ENCODE measurements at regions not wholly inside any gene's neighbourhood (a gene's known extent, or its start where the extent isn't known, plus 50 kb on each side); places are given as distances from the start of the nearest gene placed in this dataset.
"Not testable (repeated sequence)": the region's sequence is repeated elsewhere in the genome, so short reads cannot be mapped to it uniquely, and the experiment has no call there.

- no peak for DNase-seq
- in situ Hi-C loops (cut with HindIII; ENCODE audit: low pct_ligation_motif_present, low pct_unique_long_range_greater_than_20kb, low sequenced_read_pairs): no loop called here
Measured at GRCh38 chr20:55173601-55174000, 698.2 kb downstream of the DOK5 start.

GRCh38 chr20:55172310-55173002 lies 697.1 kb downstream of the DOK5 start:
- in situ Hi-C loops (cut with HindIII; ENCODE audit: low pct_ligation_motif_present, low pct_unique_long_range_greater_than_20kb, low sequenced_read_pairs): no loop called here
- no peak for DNase-seq

DNA sequence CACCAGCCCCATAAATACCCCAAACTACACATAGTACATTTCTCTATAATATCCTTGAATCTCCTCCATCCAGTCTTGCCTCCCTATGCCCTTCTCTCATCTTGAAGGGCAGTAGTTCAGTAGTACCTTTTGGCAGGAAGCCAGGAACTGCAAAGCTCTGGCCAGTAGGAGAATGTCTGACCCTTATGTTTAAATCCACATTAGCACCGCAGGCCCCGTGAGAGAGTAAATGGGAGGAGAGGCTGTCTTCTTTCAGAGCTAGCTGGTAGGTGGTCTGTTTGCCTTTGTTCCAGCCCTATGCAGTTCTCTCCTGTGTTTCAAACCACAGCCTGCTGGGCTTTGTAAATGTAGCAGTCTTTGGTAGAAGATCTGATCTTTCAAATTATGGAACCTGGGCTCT lies 690.7 kb downstream of the DOK5 start:
- in situ Hi-C loops (cut with HindIII; ENCODE audit: low pct_ligation_motif_present, low pct_unique_long_range_greater_than_20kb, low sequenced_read_pairs): no loop called here

DNA sequence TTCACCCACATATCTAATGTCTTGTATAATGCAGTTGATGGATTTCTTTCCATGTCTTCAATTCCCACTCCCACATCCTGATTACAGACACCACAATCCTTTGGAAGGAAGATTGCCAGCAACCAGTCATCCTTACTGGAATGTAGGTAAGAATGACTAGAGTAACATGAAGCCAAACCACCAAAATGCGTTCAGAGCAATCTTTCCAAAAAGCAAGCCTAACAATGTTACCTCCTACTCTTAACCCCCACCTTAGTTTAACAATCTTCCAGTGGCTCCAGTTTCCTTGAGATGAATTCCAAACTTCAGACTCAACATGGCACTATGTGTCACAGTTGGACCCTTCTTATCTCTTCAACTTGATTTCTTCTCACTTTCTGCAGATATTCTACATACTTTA lies 685.6 kb downstream of the DOK5 start:
- in situ Hi-C loops (cut with HindIII; ENCODE audit: low pct_ligation_motif_present, low pct_unique_long_range_greater_than_20kb, low sequenced_read_pairs): no loop called here
- peak; percentile 35 for DNase-seq

More for the DNA sequence above, 690.7 kb downstream of the DOK5 start:
- DNase-seq: no peak

DNA sequence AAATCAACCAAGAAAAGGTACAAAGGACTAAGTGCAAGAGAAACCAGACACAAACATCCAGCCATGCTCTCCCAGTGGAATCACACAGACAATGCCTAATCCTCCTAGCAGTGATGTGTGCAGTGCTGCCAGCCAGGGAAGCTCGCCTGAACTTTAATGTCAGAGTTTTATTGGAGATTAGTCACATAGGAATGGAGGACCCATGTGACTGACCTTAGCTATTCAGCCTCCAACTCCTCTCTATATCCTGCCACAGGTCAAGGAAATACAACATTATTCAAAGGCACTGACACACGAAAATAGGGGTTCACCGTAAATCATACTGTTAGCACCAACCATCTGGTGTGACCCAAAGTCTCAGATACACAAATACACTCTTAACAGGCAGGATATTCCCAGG lies 684.6 kb downstream of the DOK5 start:
- peak; percentile 14 for DNase-seq
- in situ Hi-C loops (cut with HindIII; ENCODE audit: low pct_ligation_motif_present, low pct_unique_long_range_greater_than_20kb, low sequenced_read_pairs): no loop called here

DNA sequence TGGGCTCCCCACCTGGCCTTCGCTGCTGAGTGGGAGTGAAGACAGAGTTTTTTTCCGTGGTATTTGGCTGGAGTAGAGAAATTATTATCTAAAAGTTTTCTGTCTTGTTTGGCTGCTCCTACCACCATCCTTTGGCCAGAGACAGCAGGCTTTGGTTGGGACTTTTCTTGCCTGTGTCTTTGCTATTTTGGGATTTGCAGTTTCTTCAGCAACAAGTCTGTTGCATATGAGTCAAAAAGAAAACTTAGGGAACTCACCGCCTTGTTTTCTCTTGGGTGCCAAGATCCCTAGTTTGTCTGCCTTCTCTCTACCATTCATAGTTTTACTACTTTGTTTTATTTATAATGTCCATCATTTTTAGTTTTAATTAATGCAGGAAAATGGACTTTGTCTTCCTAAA lies 683.8 kb downstream of the DOK5 start:
- in situ Hi-C loops (cut with HindIII; ENCODE audit: low pct_ligation_motif_present, low pct_unique_long_range_greater_than_20kb, low sequenced_read_pairs): no loop called here
- DNase-seq: no peak

- in situ Hi-C loops (cut with HindIII; ENCODE audit: low pct_ligation_motif_present, low pct_unique_long_range_greater_than_20kb, low sequenced_read_pairs): no loop called here
- DNase-seq: no peak
Measured at GRCh38 chr20:55158446-55158845, 683.1 kb downstream of the DOK5 start.

- in situ Hi-C loops (cut with HindIII; ENCODE audit: low pct_ligation_motif_present, low pct_unique_long_range_greater_than_20kb, low sequenced_read_pairs): no loop called here
- no peak for DNase-seq
Measured at GRCh38 chr20:55155360-55155759, 680.0 kb downstream of the DOK5 start.

DNA sequence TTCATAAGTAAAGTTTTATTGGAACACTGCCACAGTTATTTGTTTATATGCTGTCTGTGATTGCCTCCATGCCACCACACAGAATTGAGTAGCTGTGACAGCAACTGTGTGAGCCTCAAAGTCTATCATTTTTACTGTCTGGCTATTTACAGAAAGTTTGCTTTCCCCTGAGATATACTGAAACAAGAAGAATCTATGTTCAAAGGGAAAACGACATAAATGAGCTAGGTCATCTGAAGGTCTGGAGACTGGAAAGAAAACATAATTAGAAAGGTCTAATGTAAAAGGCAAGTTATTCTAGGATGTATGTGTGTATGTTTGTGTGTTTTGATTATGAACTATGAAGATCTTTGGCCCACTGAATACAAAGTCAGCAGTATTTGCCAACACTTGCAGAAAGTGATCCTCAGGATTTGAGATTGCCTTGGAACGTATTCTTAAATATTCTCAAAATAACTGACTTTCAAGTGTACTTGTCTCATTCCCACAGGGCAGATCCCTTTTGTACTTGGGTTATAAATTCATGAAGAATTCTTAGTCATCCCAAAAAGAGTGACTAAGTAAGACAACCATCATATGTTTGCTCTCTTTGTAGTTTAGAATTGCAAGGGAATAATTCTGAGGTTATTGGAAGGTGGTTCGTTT lies 677.7 kb downstream of the DOK5 start:
- no peak for DNase-seq
- in situ Hi-C loops (cut with HindIII; ENCODE audit: low pct_ligation_motif_present, low pct_unique_long_range_greater_than_20kb, low sequenced_read_pairs): no loop called here

GRCh38 chr20:55151171-55151570 lies 675.8 kb downstream of the DOK5 start:
- in situ Hi-C loops (cut with HindIII; ENCODE audit: low pct_ligation_motif_present, low pct_unique_long_range_greater_than_20kb, low sequenced_read_pairs): no loop called here
- DNase-seq: no peak

DNA sequence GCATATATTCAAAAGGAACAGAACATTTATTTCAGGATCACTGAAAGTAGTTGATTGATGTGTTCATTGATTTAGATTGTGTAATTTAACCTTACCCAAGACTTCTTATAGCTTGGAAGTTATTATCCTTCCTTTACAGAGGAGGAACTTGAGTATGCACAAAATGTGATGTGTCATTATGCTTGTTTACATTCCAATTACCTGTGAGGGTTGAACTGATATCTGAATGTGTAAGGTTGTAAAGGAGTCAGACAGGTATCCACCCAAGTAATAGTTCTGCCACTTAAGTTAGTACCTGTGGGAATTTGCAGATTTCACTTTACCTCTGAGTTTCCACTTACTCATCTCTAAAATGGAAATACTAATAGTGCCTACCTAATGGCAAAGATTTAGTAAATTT lies 668.2 kb downstream of the DOK5 start:
- no peak for DNase-seq
- in situ Hi-C loops (cut with HindIII; ENCODE audit: low pct_ligation_motif_present, low pct_unique_long_range_greater_than_20kb, low sequenced_read_pairs): no loop called here

GRCh38 chr20:55142932-55143331 lies 667.5 kb downstream of the DOK5 start:
- no peak for DNase-seq
- in situ Hi-C loops (cut with HindIII; ENCODE audit: low pct_ligation_motif_present, low pct_unique_long_range_greater_than_20kb, low sequenced_read_pairs): no loop called here

GRCh38 chr20:55140631-55141030 lies 665.2 kb downstream of the DOK5 start:
- no peak for DNase-seq
- in situ Hi-C loops (cut with HindIII; ENCODE audit: low pct_ligation_motif_present, low pct_unique_long_range_greater_than_20kb, low sequenced_read_pairs): no loop called here

GRCh38 chr20:55139173-55139765 lies 663.9 kb downstream of the DOK5 start:
- no peak for DNase-seq
- in situ Hi-C loops (cut with HindIII; ENCODE audit: low pct_ligation_motif_present, low pct_unique_long_range_greater_than_20kb, low sequenced_read_pairs): no loop called here

DNA sequence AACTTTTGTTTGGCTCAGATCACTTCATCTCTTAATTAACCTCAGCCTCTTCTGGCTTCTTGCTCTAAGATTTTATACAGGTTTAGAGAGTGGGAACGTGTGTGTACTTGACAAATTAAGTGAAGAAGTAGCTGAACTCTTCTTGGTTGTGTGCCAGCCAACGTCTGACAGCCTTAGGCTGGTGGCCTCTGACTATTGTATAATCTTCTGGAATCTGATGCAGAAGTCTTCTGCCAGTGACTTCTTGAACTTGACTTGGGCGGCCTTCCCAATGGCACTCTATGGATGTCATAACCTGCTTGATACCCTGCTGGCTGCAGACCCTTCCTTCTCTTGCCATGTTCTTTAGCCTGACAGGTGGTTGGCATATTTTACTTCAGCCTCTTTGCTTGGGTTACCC lies 660.5 kb downstream of the DOK5 start:
- no peak for DNase-seq
- in situ Hi-C loops (cut with HindIII; ENCODE audit: low pct_ligation_motif_present, low pct_unique_long_range_greater_than_20kb, low sequenced_read_pairs): no loop called here

DNA sequence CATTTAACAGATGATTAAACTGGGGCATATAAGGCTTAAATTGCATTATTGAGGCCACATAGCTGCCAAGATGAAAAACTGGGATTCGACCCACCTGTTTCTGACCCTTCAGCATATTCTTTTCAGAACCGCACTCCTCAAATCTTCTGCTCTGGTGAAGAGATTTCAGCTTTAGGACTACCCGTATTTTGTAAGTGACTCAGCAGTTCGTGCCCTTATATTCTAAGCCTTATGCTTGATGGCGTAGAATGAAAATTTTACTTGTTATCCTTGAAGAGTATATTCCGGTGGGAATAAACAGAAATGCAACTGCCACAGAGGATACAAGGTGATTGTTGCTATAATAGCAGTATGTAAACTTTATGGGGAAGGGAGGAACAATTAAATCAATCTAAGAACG lies 657.1 kb downstream of the DOK5 start:
- DNase-seq: no peak
- in situ Hi-C loops (cut with HindIII; ENCODE audit: low pct_ligation_motif_present, low pct_unique_long_range_greater_than_20kb, low sequenced_read_pairs): no loop called here

- in situ Hi-C loops (cut with HindIII; ENCODE audit: low pct_ligation_motif_present, low pct_unique_long_range_greater_than_20kb, low sequenced_read_pairs): not testable (repeated sequence)
Measured at GRCh38 chr20:55117577-55117976, 642.2 kb downstream of the DOK5 start.

GRCh38 chr20:55116598-55116997 lies 641.2 kb downstream of the DOK5 start:
- DNase-seq: no peak
- in situ Hi-C loops (cut with HindIII; ENCODE audit: low pct_ligation_motif_present, low pct_unique_long_range_greater_than_20kb, low sequenced_read_pairs): no loop called here

More at GRCh38 chr20:55117577-55117976, 642.2 kb downstream of the DOK5 start:
- DNase-seq: not testable (repeated sequence)

DNA sequence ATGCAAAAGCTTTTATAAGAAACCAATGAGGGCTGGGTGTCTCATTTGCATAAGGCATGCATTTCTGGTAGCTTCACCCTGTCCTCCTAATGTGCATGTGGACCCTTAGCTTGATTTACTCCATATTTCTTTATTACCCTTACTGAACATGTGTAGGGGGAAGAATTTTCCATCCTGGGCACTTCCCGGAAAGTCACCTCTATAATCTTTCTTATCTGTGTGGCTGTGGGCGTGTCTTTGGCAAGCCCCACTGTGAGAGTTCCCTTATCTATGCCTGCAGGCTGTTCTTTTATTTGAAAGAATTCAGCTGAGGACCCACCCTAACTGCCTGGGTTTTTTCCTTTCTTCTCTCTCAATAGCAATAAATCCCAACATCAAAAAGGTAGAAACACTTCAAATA lies 627.8 kb downstream of the DOK5 start:
- DNase-seq: no peak
- in situ Hi-C loops (cut with HindIII; ENCODE audit: low pct_ligation_motif_present, low pct_unique_long_range_greater_than_20kb, low sequenced_read_pairs): no loop called here

DNA sequence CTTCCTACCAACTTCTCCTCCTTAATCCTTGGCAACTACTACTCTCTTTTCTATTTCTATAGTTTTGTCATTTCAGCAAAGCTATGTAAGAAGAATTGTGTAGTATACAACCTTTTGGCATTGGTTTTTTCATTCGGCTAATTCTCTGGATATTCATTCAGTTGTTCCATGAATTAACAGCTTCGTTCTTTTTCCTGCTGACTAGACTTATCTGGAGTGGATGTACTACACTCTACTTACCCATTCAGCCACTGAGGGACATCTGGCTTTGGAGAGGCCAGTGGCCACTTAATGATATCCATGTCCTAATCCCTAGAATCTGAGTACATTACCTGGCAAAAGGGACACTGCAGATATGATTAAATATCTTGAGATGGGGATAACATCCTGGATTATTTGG lies 623.9 kb downstream of the DOK5 start:
- in situ Hi-C loops (cut with HindIII; ENCODE audit: low pct_ligation_motif_present, low pct_unique_long_range_greater_than_20kb, low sequenced_read_pairs): no loop called here
- no peak for DNase-seq

Measured in ACHN (cell line).